ENCODE measurements at regions not wholly inside any gene's neighbourhood (a gene's known extent, or its start where the extent isn't known, plus 50 kb on each side); places are given as distances from the start of the nearest gene placed in this dataset.

DNA sequence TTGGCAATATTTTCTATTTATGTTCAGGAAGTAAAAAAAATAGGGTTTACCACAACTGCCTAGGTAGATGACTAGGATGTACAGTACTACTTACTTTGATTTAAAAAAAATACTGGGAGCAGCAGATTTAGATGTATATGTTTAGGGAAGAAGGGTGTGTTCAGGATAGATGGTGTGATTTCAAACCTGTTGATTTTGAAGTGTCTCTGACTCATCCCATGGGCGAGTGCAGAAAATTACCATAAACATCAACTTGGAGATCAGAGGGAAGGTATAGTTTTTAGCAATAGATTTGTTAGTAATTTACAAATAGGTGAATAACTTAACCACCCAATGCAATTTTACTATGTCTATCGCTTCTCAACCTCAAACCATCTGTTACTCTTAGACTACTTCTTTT lies 214.8 kb downstream of the NDFIP2 start:
- Mint-ChIP-seq H3K9me3 (no peaks in the 10 kb centered on the region), H3K36me3 (ENCODE audit: low read depth) (no peaks in the 10 kb centered on the region), H3K27ac (no peak overlapping the region), H3K4me1 (no peaks in the 10 kb centered on the region), H3K27me3 (no peaks in the 10 kb centered on the region), H3K4me3 (no peak overlapping the region)
- ChIA-PET POLR2A (no interaction called here), CTCF (no interaction called here)
- no peak for ATAC-seq (ENCODE audit: low read depth)
- DNase-seq, result no peak
- intact Hi-C loops (cut with micrococcal nuclease), result no loop called here
- TF ChIP-seq, protein P1, sequence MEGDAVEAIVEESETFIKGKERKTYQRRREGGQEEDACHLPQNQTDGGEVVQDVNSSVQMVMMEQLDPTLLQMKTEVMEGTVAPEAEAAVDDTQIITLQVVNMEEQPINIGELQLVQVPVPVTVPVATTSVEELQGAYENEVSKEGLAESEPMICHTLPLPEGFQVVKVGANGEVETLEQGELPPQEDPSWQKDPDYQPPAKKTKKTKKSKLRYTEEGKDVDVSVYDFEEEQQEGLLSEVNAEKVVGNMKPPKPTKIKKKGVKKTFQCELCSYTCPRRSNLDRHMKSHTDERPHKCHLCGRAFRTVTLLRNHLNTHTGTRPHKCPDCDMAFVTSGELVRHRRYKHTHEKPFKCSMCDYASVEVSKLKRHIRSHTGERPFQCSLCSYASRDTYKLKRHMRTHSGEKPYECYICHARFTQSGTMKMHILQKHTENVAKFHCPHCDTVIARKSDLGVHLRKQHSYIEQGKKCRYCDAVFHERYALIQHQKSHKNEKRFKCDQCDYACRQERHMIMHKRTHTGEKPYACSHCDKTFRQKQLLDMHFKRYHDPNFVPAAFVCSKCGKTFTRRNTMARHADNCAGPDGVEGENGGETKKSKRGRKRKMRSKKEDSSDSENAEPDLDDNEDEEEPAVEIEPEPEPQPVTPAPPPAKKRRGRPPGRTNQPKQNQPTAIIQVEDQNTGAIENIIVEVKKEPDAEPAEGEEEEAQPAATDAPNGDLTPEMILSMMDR (IDR thresholded peaks at IDR 0.05), result no peak

DNA sequence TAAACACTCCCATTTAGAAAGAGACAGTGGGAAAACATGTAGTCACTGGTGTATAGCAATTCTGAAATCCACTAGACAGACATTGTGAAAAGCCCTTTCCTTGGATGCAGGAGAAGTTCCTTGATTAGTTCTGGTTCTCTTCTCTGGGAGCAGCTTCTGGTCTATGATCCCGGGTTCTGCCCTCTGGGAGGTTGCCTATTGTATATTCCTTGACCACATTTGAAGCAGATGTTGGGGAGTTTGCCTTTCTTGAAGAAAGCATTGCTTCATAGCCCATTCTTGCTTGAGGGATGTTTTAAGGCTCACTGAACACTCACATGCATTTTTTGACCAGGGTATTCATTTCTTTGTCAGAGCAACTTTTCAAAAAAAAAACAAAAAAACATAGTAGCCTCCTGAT lies 211.9 kb downstream of the NDFIP2 start:
- no peaks in the 10 kb centered on the region for H3K27me3 Mint-ChIP-seq
- TF ChIP-seq, protein P1 (IDR thresholded peaks at IDR 0.05), result no peak
- no peaks in the 10 kb centered on the region for H3K4me1 Mint-ChIP-seq
- ChIA-PET CTCF (interaction anchor here (0.8 kb wide), 1 partner anchor 14 kb away, joined by 4 read pairs; no protein-coding TSS in a partner anchor), POLR2A (no interaction called here)
- ATAC-seq (ENCODE audit: low read depth) (no peak), DNase-seq (no peak)
- no peak overlapping the region for H3K27ac Mint-ChIP-seq
- intact Hi-C loops (cut with micrococcal nuclease), result no loop called here
- H3K9me3 Mint-ChIP-seq, result no peaks in the 10 kb centered on the region
- no peaks in the 10 kb centered on the region for H3K36me3 Mint-ChIP-seq (ENCODE audit: low read depth)
- no peak overlapping the region for H3K4me3 Mint-ChIP-seq

DNA sequence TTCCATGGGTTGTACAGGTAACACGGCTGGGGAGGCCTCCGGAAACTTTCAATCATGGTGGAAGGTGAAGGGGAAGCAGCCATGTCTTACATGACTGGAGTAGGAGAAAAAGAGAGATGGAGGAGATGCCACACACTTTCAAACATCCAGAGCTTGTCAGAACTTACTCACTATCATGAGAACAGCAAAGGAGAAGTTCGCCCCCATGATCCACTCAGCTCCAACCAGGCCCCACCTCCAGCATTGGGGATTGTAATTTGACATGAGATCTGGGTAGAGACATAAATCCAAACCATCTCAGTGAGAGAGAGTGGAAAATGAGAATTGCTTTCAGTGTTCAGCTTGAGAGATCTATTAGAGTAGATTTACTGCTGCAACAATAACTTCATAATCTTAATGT lies 210.9 kb downstream of the NDFIP2 start:
- no peak overlapping the region for H3K4me3 Mint-ChIP-seq
- TF ChIP-seq, protein P1 (IDR thresholded peaks at IDR 0.05), result no peak
- no peak for ATAC-seq (ENCODE audit: low read depth)
- intact Hi-C loops (cut with micrococcal nuclease), result no loop called here
- H3K4me1 Mint-ChIP-seq, result no peaks in the 10 kb centered on the region
- POLR2A ChIA-PET, result no interaction called here
- H3K36me3 Mint-ChIP-seq (ENCODE audit: low read depth), result no peaks in the 10 kb centered on the region
- CTCF ChIA-PET, result no interaction called here
- no peaks in the 10 kb centered on the region for H3K9me3 Mint-ChIP-seq
- no peak overlapping the region for H3K27ac Mint-ChIP-seq
- no peaks in the 10 kb centered on the region for H3K27me3 Mint-ChIP-seq
- no peak for DNase-seq

DNA sequence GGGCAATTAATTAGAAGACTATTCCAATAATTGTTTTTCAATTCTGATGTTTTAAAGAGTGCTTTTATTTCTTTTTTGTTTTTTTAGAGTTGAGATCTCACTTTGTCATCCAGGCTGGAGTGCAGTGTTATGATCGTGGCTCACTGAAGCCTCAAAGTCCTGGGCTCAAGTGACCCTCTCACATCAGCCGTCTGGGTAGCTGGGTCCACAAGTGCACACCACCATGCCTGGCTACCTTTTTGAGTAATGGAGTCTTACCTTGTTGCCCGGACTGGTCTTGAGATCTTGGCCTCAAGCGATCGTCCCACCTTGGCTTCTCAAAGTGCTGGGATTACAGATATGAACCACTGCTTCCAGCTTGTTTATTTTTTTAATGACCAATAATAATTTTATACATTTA lies 207.8 kb downstream of the NDFIP2 start:
- POLR2A ChIA-PET, result no interaction called here
- no peak overlapping the region for H3K4me3 Mint-ChIP-seq

DNA sequence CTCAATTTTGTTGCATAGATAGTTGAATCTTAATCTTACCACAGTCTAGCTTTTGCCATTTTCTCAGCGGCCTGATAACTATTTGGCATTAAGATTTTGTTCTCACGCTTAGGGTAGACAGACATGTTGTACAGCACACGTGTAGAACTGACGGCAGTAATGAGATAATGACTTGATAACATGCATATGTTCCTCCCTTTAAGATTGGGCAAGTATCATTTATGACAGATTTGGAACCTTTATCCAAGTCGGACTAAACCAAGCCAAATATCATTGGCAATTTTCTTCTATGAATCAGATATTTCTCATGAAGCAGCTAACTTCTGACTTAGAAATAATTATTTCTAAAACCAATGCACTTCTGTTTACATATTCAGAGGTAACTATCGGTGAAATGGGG lies 205.5 kb downstream of the NDFIP2 start:
- intact Hi-C loops (cut with micrococcal nuclease), result no loop called here
- H3K27me3 Mint-ChIP-seq, result no peaks in the 10 kb centered on the region
- H3K4me1 Mint-ChIP-seq, result no peaks in the 10 kb centered on the region
- no peak overlapping the region for H3K4me3 Mint-ChIP-seq
- peaks cover 2% of the 10 kb centered on the region for H3K9me3 Mint-ChIP-seq
- ChIA-PET CTCF (no interaction called here), POLR2A (no interaction called here)
- H3K36me3 Mint-ChIP-seq (ENCODE audit: low read depth), result no peaks in the 10 kb centered on the region
- ATAC-seq (ENCODE audit: low read depth) (no peak), DNase-seq (no peak)
- H3K27ac Mint-ChIP-seq, result no peak overlapping the region
- TF ChIP-seq, protein P1 (IDR thresholded peaks at IDR 0.05), result no peak

More for the DNA sequence above, 207.8 kb downstream of the NDFIP2 start:
- Mint-ChIP-seq H3K27ac (no peak overlapping the region), H3K9me3 (no peaks in the 10 kb centered on the region), H3K36me3 (ENCODE audit: low read depth) (no peaks in the 10 kb centered on the region), H3K4me1 (no peaks in the 10 kb centered on the region), H3K27me3 (no peaks in the 10 kb centered on the region)
- TF ChIP-seq, protein P1 (IDR thresholded peaks at IDR 0.05), result no peak
- DNase-seq, result no peak
- CTCF ChIA-PET, result interaction anchor here (1.0 kb wide), 2 partner anchors 10 to 1329 kb away, joined by 3 to 5 read pairs; no protein-coding TSS in a partner anchor
- intact Hi-C loops (cut with micrococcal nuclease), result no loop called here
- ATAC-seq (ENCODE audit: low read depth), result no peak
